ENCODE measurements at regions not wholly inside any gene's neighbourhood (a gene's known extent, or its start where the extent isn't known, plus 50 kb on each side); places are given as distances from the start of the nearest gene placed in this dataset.

DNA sequence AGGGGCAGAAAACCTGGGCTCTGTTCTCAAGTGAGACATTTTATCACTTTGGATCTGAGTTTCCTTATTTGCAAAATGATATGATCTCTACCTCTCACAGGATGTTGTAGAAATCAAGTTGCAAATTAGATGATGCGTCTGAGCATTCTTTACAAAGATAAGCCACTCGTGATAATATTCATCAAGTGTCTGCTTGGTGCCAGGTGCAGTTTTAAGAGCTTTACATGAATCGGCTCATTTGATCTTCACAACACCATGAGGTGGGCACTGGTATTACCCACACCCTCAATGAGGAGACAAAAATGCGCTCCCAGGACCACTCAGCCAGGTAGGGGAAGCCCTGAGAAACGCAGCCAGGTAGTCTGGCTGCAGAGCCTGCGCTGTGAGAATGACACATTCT is 59.1 kb upstream of the CA12 start:
- DNase-seq (ENCODE audit: low spot score) = no peak
- CTCF ChIA-PET = no interaction called here
- peaks cover 17% of the 10 kb centered on the region for H3K4me1 ChIP-seq (ENCODE audit: insufficient read depth, low read length, poor library complexity, severe bottlenecking)
- no peak overlapping the region for H3K27ac ChIP-seq (ENCODE audit: low read depth, low read length, poor library complexity, severe bottlenecking)
- POLR2A ChIA-PET (ENCODE audit: low non-redundant PET) = no interaction called here
- TF ChIP-seq EZH2 (IDR thresholded peaks at IDR 0.05; ENCODE audit: borderline replicate concordance, low read depth, low read length, poor library complexity, severe bottlenecking) = no peak
- TF ChIP-seq CTCF (conservative IDR thresholded peaks at IDR 0.05; ENCODE audit: low read depth, low read length) = no peak
- intact Hi-C loops (cut with micrococcal nuclease; ENCODE audit: unreplicated experiment) = no loop called here
- H3K27me3 ChIP-seq (replicated peaks; ENCODE audit: insufficient read depth, low read depth, low read length, poor library complexity) = no peaks in the 10 kb centered on the region
- H3K9me3 ChIP-seq (ENCODE audit: low read depth, low read length, poor library complexity, severe bottlenecking) = no peaks in the 10 kb centered on the region
- no peak overlapping the region for H3K4me3 ChIP-seq (ENCODE audit: low read depth, low read length, poor library complexity, severe bottlenecking)
- no peaks in the 10 kb centered on the region for H3K36me3 ChIP-seq (ENCODE audit: insufficient read depth, low read length, poor library complexity, severe bottlenecking)
- no TSS peak for BruUV-seq (replicated peaks)

GRCh38 chr15:63441266-63441665 is 59.6 kb upstream of the CA12 start:
- H3K36me3 ChIP-seq (ENCODE audit: insufficient read depth, low read length, poor library complexity, severe bottlenecking) = no peaks in the 10 kb centered on the region
- DNase-seq (ENCODE audit: low spot score) = no peak
- CTCF ChIA-PET = interaction anchor here (0.7 kb wide), 1 partner anchor 699 kb away, joined by 3 read pairs; no protein-coding TSS in a partner anchor
- no TSS peak for BruUV-seq (replicated peaks)
- intact Hi-C loops (cut with micrococcal nuclease; ENCODE audit: unreplicated experiment) = no loop called here
- H3K9me3 ChIP-seq (ENCODE audit: low read depth, low read length, poor library complexity, severe bottlenecking) = no peaks in the 10 kb centered on the region
- H3K27ac ChIP-seq (ENCODE audit: low read depth, low read length, poor library complexity, severe bottlenecking) = no peak overlapping the region
- H3K4me3 ChIP-seq (ENCODE audit: low read depth, low read length, poor library complexity, severe bottlenecking) = no peak overlapping the region
- H3K27me3 ChIP-seq (replicated peaks; ENCODE audit: insufficient read depth, low read depth, low read length, poor library complexity) = no peaks in the 10 kb centered on the region
- no peak for TF ChIP-seq CTCF (conservative IDR thresholded peaks at IDR 0.05; ENCODE audit: low read depth, low read length)
- TF ChIP-seq EZH2 (IDR thresholded peaks at IDR 0.05; ENCODE audit: borderline replicate concordance, low read depth, low read length, poor library complexity, severe bottlenecking) = no peak
- POLR2A ChIA-PET (ENCODE audit: low non-redundant PET) = no interaction called here
- H3K4me1 ChIP-seq (ENCODE audit: insufficient read depth, low read length, poor library complexity, severe bottlenecking) = peaks cover 14% of the 10 kb centered on the region

DNA sequence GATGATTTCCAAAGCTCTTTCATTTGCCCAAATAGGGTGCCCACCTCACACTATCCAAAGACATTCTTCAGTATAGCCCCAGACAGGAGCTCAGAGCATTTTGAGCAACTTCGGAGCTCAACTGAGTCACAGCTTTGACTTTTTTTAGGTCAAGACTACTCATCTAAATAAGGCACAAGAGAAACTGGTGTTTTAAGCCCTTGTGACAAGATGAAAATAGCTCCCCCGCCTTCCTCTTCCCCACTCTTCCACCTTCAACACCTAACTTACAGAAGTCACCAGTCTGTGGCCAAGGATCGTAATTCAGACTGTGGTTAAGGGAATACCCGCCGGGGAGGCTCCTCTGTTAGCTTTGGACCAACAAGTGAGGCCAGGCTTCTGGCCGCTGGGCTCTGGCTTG is 60.4 kb upstream of the CA12 start:
- ChIA-PET CTCF (no interaction called here), POLR2A (ENCODE audit: low non-redundant PET) (no interaction called here)
- H3K9me3 ChIP-seq (ENCODE audit: low read depth, low read length, poor library complexity, severe bottlenecking) = no peaks in the 10 kb centered on the region
- no peaks in the 10 kb centered on the region for H3K27me3 ChIP-seq (replicated peaks; ENCODE audit: insufficient read depth, low read depth, low read length, poor library complexity)
- H3K4me3 ChIP-seq (ENCODE audit: low read depth, low read length, poor library complexity, severe bottlenecking) = no peak overlapping the region
- no peaks in the 10 kb centered on the region for H3K36me3 ChIP-seq (ENCODE audit: insufficient read depth, low read length, poor library complexity, severe bottlenecking)
- no TSS peak for BruUV-seq (replicated peaks)
- TF ChIP-seq CTCF (conservative IDR thresholded peaks at IDR 0.05; ENCODE audit: low read depth, low read length) = no peak
- TF ChIP-seq EZH2 (IDR thresholded peaks at IDR 0.05; ENCODE audit: borderline replicate concordance, low read depth, low read length, poor library complexity, severe bottlenecking) = no peak
- intact Hi-C loops (cut with micrococcal nuclease; ENCODE audit: unreplicated experiment) = no loop called here
- H3K4me1 ChIP-seq (ENCODE audit: insufficient read depth, low read length, poor library complexity, severe bottlenecking) = peaks cover 6% of the 10 kb centered on the region
- no peak for DNase-seq (ENCODE audit: low spot score)
- H3K27ac ChIP-seq (ENCODE audit: low read depth, low read length, poor library complexity, severe bottlenecking) = no peak overlapping the region

All from A673 (cell line).